ENCODE measurements at regions not wholly inside any gene's neighbourhood (a gene's known extent, or its start where the extent isn't known, plus 50 kb on each side); places are given as distances from the start of the nearest gene placed in this dataset.

GRCh38 chr4:180642732-180643131 is 1600.5 kb upstream of the TENM3 start:
- no peak for DNase-seq

GRCh38 chr4:180650273-180650672 is 1592.9 kb upstream of the TENM3 start:
- no peak for DNase-seq

GRCh38 chr4:180652533-180652932 is 1590.7 kb upstream of the TENM3 start:
- no peak for DNase-seq

GRCh38 chr4:180655886-180656285 is 1587.3 kb upstream of the TENM3 start:
- DNase-seq: no peak

GRCh38 chr4:180657881-180658280 is 1585.3 kb upstream of the TENM3 start:
- DNase-seq: no peak

GRCh38 chr4:180664766-180665368 is 1578.3 kb upstream of the TENM3 start:
- peak in 1 of 2 donors; percentile 49 for DNase-seq

- DNase-seq: no peak
These were observed 1577.7 kb upstream of the TENM3 start for GRCh38 chr4:180665481-180665880.

GRCh38 chr4:180665994-180666824 is 1577.0 kb upstream of the TENM3 start:
- peak in 1 of 2 donors; percentile 38 for DNase-seq

- DNase-seq: no peak
These were observed 1574.5 kb upstream of the TENM3 start for GRCh38 chr4:180668732-180669131.

- no peak for DNase-seq
These were observed 1573.5 kb upstream of the TENM3 start for GRCh38 chr4:180669680-180670079.

- no peak for DNase-seq
These were observed 1568.4 kb upstream of the TENM3 start for GRCh38 chr4:180674619-180675358.

GRCh38 chr4:180675359-180675650 is 1567.9 kb upstream of the TENM3 start:
- no peak for DNase-seq

- no peak for DNase-seq
These were observed 1562.9 kb upstream of the TENM3 start for GRCh38 chr4:180680305-180680704.

GRCh38 chr4:180682776-180683175 is 1560.4 kb upstream of the TENM3 start:
- no peak for DNase-seq

- no peak for DNase-seq
These were observed 1560.0 kb upstream of the TENM3 start for GRCh38 chr4:180683186-180683585.

- no peak for DNase-seq
These were observed 1554.7 kb upstream of the TENM3 start for GRCh38 chr4:180688480-180688879.

- no peak for DNase-seq
These were observed 1548.3 kb upstream of the TENM3 start for GRCh38 chr4:180694875-180695274.

GRCh38 chr4:180695851-180696250 is 1547.4 kb upstream of the TENM3 start:
- DNase-seq: no peak

GRCh38 chr4:180696460-180697092 is 1546.6 kb upstream of the TENM3 start:
- no peak for DNase-seq

- no peak for DNase-seq
These were observed 1544.5 kb upstream of the TENM3 start for GRCh38 chr4:180698550-180699195.

- DNase-seq: no peak
These were observed 1536.4 kb upstream of the TENM3 start for GRCh38 chr4:180706766-180707165.

- no peak for DNase-seq
These were observed 1532.4 kb upstream of the TENM3 start for GRCh38 chr4:180710628-180711337.

Measured in bone marrow (tissue), 2 donors.